ENCODE measurements at regions not wholly inside any gene's neighbourhood (a gene's known extent, or its start where the extent isn't known, plus 50 kb on each side); places are given as distances from the start of the nearest gene placed in this dataset.

GRCh38 chr13:33512880-33513554 lies 227.5 kb upstream of the STARD13 start:
- DNase-seq (ENCODE audit: low read depth) (no peak), FAIRE-seq (peak; percentile 52)
- no peak overlapping the region for H3K4me2 ChIP-seq (ENCODE audit: low read length)
- peak overlapping the region; percentile 53 for H3K27ac Mint-ChIP-seq (ENCODE audit: unreplicated experiment)
- H3K27ac ChIP-seq (ENCODE audit: low read depth, low read length), result no peak overlapping the region
- H3K27me3 ChIP-seq (ENCODE audit: insufficient read depth, low read length), result no peaks in the 10 kb centered on the region
- H3K4me3 ChIP-seq (ENCODE audit: insufficient read depth, low read depth, low read length), result no peak overlapping the region
- no peak overlapping the region for H3K4me3 Mint-ChIP-seq (ENCODE audit: unreplicated experiment)
- H3K79me2 ChIP-seq (ENCODE audit: insufficient read depth, low read length), result no peaks in the 10 kb centered on the region
- H3K27me3 Mint-ChIP-seq (ENCODE audit: low read depth, unreplicated experiment), result no peaks in the 10 kb centered on the region
- no peaks in the 10 kb centered on the region for H3K36me3 Mint-ChIP-seq (ENCODE audit: low read depth, unreplicated experiment)
- peaks cover 7% of the 10 kb centered on the region for H3K4me1 Mint-ChIP-seq (ENCODE audit: low read depth, unreplicated experiment)
- H3K9ac ChIP-seq (ENCODE audit: low read length), result no peak overlapping the region
- H3K9me3 ChIP-seq (ENCODE audit: insufficient read depth, low read depth, low read length), result no peaks in the 10 kb centered on the region
- H4K20me1 ChIP-seq (ENCODE audit: insufficient read depth, low read length), result no peaks in the 10 kb centered on the region
- H3K4me1 ChIP-seq (ENCODE audit: insufficient read depth, low read length), result peaks cover 6% of the 10 kb centered on the region
- no peaks in the 10 kb centered on the region for H3K9me3 Mint-ChIP-seq (ENCODE audit: unreplicated experiment)
- H3K36me3 ChIP-seq (ENCODE audit: insufficient read depth, low read length), result no peaks in the 10 kb centered on the region
- no peak overlapping the region for H2AFZ ChIP-seq (ENCODE audit: low read depth, low read length)
- TF ChIP-seq EZH2 (IDR thresholded peaks at IDR 0.05; ENCODE audit: insufficient read depth, low read length) (no peak), CTCF (IDR thresholded peaks at IDR 0.05; ENCODE audit: insufficient read depth, low read depth, low read length) (no peak)

- H3K9ac ChIP-seq (ENCODE audit: low read length), result no peak overlapping the region
These were observed 228.8 kb upstream of the STARD13 start for GRCh38 chr13:33514362-33514761.

More at GRCh38 chr13:33514362-33514761, 228.8 kb upstream of the STARD13 start:
- Histone ChIP-seq H3K4me3 (ENCODE audit: insufficient read depth, low read depth, low read length) (no peak overlapping the region), H3K79me2 (ENCODE audit: insufficient read depth, low read length) (no peaks in the 10 kb centered on the region), H3K4me2 (ENCODE audit: low read length) (no peak overlapping the region), H3K9me3 (ENCODE audit: insufficient read depth, low read depth, low read length) (no peaks in the 10 kb centered on the region), H3K27ac (ENCODE audit: low read depth, low read length) (no peak overlapping the region), H4K20me1 (ENCODE audit: insufficient read depth, low read length) (no peaks in the 10 kb centered on the region), H3K27me3 (ENCODE audit: insufficient read depth, low read length) (no peaks in the 10 kb centered on the region), H2AFZ (ENCODE audit: low read depth, low read length) (no peak overlapping the region), H3K36me3 (ENCODE audit: insufficient read depth, low read length) (no peaks in the 10 kb centered on the region), H3K4me1 (ENCODE audit: insufficient read depth, low read length) (peaks cover 8% of the 10 kb centered on the region)
- no peak overlapping the region for H3K4me3 Mint-ChIP-seq (ENCODE audit: unreplicated experiment)
- no peaks in the 10 kb centered on the region for H3K27me3 Mint-ChIP-seq (ENCODE audit: low read depth, unreplicated experiment)
- H3K4me1 Mint-ChIP-seq (ENCODE audit: low read depth, unreplicated experiment), result peaks cover 12% of the 10 kb centered on the region
- no peaks in the 10 kb centered on the region for H3K9me3 Mint-ChIP-seq (ENCODE audit: unreplicated experiment)
- no peak overlapping the region for H3K27ac Mint-ChIP-seq (ENCODE audit: unreplicated experiment)
- no peak for TF ChIP-seq CTCF (IDR thresholded peaks at IDR 0.05; ENCODE audit: insufficient read depth, low read depth, low read length)
- no peak for TF ChIP-seq EZH2 (IDR thresholded peaks at IDR 0.05; ENCODE audit: insufficient read depth, low read length)
- FAIRE-seq (no peak), DNase-seq (ENCODE audit: low read depth) (no peak)
- peaks cover 2% of the 10 kb centered on the region for H3K36me3 Mint-ChIP-seq (ENCODE audit: low read depth, unreplicated experiment)
